Stomach (tissue), 8 donors: ENCODE measurements at regions not wholly inside any gene's neighbourhood (a gene's known extent, or its start where the extent isn't known, plus 50 kb on each side); places are given as distances from the start of the nearest gene placed in this dataset.
A peak's percentile ranks its signal among the peaks of the same experiment; 100 is the strongest.

Source experiments
- DNase-seq, 2 donors: peaks; one replicate each; pipeline versions ENCODE4 v3.0.0 to v3.0.0-alpha.2; 2013 to 2019
- H3K27ac ChIP-seq, 5 donors: fragments of 200-600 bp in 4 of 5; sonication (generic) in 4 of 5; one replicate each; pipeline ENCODE4 v1.5.1; 2013 to 2019; ENCODE audit warnings: mild to moderate bottlenecking in 1 of 5, moderate library complexity in 1 of 5
- H3K27me3 ChIP-seq, 3 donors: fragments of 200-600 bp; sonication (generic); one replicate each; pipeline ENCODE4 v1.5.1; 2017 to 2019; ENCODE audit warnings: mixed run types in 1 of 3
- H3K36me3 ChIP-seq, 4 donors: fragments of 200-600 bp; sonication (generic); 1 replicate in 3 of 4; 2 replicates in 1 of 4; pipeline ENCODE4 v1.5.1; 2016 to 2019
- H3K4me1 ChIP-seq, 4 donors: fragments of 200-600 bp; sonication (generic); one replicate each; pipeline ENCODE4 v1.5.1; 2016 to 2019
- H3K4me3 ChIP-seq, 4 donors: fragments of 200-600 bp; sonication (generic) in 3 of 4; one replicate each; pipeline ENCODE4 v1.5.1; 2016 to 2019; ENCODE audit warnings: mild to moderate bottlenecking in 1 of 4
- H3K9me3 ChIP-seq, 4 donors: fragments of 200-600 bp; sonication (generic); one replicate each; pipeline ENCODE4 v1.5.1; 2016 to 2019
- CTCF ChIP-seq, 7 experiments: fragments of 450-650 bp in 4 of 7; fragments of 200-600 bp in 3 of 7; sonication (generic) in 3 of 7; IDR thresholded peaks; one replicate each; pipeline ENCODE4 v1.5.1; 2016 to 2019; ENCODE audit warnings: antibody characterized with exemption in 7 of 7, control low read depth in 2 of 7, mild to moderate bottlenecking in 1 of 7
- EP300 ChIP-seq: sonication (generic); formaldehyde crosslinking; IDR thresholded peaks from one replicate; pipeline ENCODE4 v1.6.1; 2017; ENCODE audit warnings: antibody characterized with exemption
- POLR2A ChIP-seq, 4 donors: fragments of 450-650 bp; IDR thresholded peaks; one replicate each; pipeline ENCODE4 v1.6.1; 2016; ENCODE audit warnings: antibody characterized with exemption in 4 of 4, control low read depth in 2 of 4, mild to moderate bottlenecking in 1 of 4, moderate library complexity in 1 of 4
- POLR2AphosphoS5 ChIP-seq, 3 donors: sonication (generic); formaldehyde crosslinking; IDR thresholded peaks; one replicate each; pipeline ENCODE4 v1.6.1; 2016; ENCODE audit warnings: antibody characterized with exemption in 3 of 3
- WGBS, 5 donors: extraction: QIAGEN DNeasy Blood & Tissue Kit in 3 of 5; methylation state at CpG; one replicate each; pipeline versions ENCODE4 v1.1.5 to v1.1.7; 2013 to 2018; 5-methylcytosine and 5-hydroxymethylcytosine counted together
- intact Hi-C: fragments of 100-400 bp; cut with DNase I; formaldehyde crosslinking; loops from one replicate; pipeline ENCODE4 v1.15.1; 2023; ENCODE audit warnings: low total_unique reads
- donor health status: healthy with polysubstance abuse.
- donor health status: Bipolar disorder and iron deficiency.
- donor health status: healthy.

- Histone ChIP-seq H3K36me3 (no peaks in the 10 kb centered on the region), H3K9me3 (peaks cover 0 to 4% (median 0%) of the 10 kb centered on the region in 4 donors), H3K27ac (no peak overlapping the region), H3K4me3 (no peak overlapping the region), H3K4me1 (no peaks in the 10 kb centered on the region), H3K27me3 (no peaks in the 10 kb centered on the region)
- no peak for TF ChIP-seq EP300
- TF ChIP-seq POLR2A (IDR thresholded peaks at IDR 0.05) = no peak
- TF ChIP-seq POLR2AphosphoS5 (IDR thresholded peaks at IDR 0.05) = no peak
- TF ChIP-seq CTCF (IDR thresholded peaks at IDR 0.05) = no peak
- intact Hi-C loops = no loop called here
- peak in 1 of 2 donors; percentile 2 for DNase-seq
- WGBS, 5 donors = 50 to 85% (median 76%) methylated on average over 2 of the region's 2 CpGs
These were observed 521.2 kb downstream of the CHSY3 start for GRCh38 chr5:130425424-130425823.

- Histone ChIP-seq H3K36me3 (no peaks in the 10 kb centered on the region), H3K27me3 (no peaks in the 10 kb centered on the region), H3K27ac (no peak overlapping the region), H3K9me3 (peaks cover 0 to 3% (median 0%) of the 10 kb centered on the region in 4 donors), H3K4me1 (no peaks in the 10 kb centered on the region), H3K4me3 (no peak overlapping the region)
- no peak for DNase-seq
- no peak for TF ChIP-seq CTCF (IDR thresholded peaks at IDR 0.05)
- no peak for TF ChIP-seq POLR2AphosphoS5 (IDR thresholded peaks at IDR 0.05)
- TF ChIP-seq POLR2A (IDR thresholded peaks at IDR 0.05) = no peak
- TF ChIP-seq EP300 = no peak
- intact Hi-C loops = no loop called here
- WGBS, 5 donors = 45 to 56% (median 47%) methylated on average over 2 of the region's 2 CpGs
These were observed 520.1 kb downstream of the CHSY3 start for GRCh38 chr5:130424341-130424740.

- Histone ChIP-seq H3K9me3 (no peaks in the 10 kb centered on the region), H3K4me3 (no peak overlapping the region), H3K27ac (no peak overlapping the region), H3K27me3 (no peaks in the 10 kb centered on the region), H3K36me3 (no peaks in the 10 kb centered on the region), H3K4me1 (no peaks in the 10 kb centered on the region)
- intact Hi-C loops = no loop called here
- no peak for DNase-seq
- TF ChIP-seq POLR2A (IDR thresholded peaks at IDR 0.05) = no peak
- no peak for TF ChIP-seq CTCF (IDR thresholded peaks at IDR 0.05)
- no peak for TF ChIP-seq POLR2AphosphoS5 (IDR thresholded peaks at IDR 0.05)
- TF ChIP-seq EP300 = no peak
- 42 to 57% (median 50%) methylated on average over 7 of the region's 7 CpGs for WGBS, 5 donors
These were observed 498.6 kb downstream of the CHSY3 start for GRCh38 chr5:130402906-130403305.

GRCh38 chr5:130400091-130400490 lies 495.8 kb downstream of the CHSY3 start:
- H3K36me3 ChIP-seq = no peaks in the 10 kb centered on the region
- no peaks in the 10 kb centered on the region for H3K27me3 ChIP-seq
- no peaks in the 10 kb centered on the region for H3K4me1 ChIP-seq
- H3K27ac ChIP-seq = no peak overlapping the region
- no peak for TF ChIP-seq POLR2A (IDR thresholded peaks at IDR 0.05)
- no peak for TF ChIP-seq EP300
- TF ChIP-seq POLR2AphosphoS5 (IDR thresholded peaks at IDR 0.05) = no peak
- no peak for TF ChIP-seq CTCF (IDR thresholded peaks at IDR 0.05)
- no peak overlapping the region for H3K4me3 ChIP-seq
- no peaks in the 10 kb centered on the region for H3K9me3 ChIP-seq
- peak in 1 of 2 donors; percentile 20 for DNase-seq
- intact Hi-C loops = no loop called here
